ENCODE measurements at regions not wholly inside any gene's neighbourhood (a gene's known extent, or its start where the extent isn't known, plus 50 kb on each side); places are given as distances from the start of the nearest gene placed in this dataset.

DNA sequence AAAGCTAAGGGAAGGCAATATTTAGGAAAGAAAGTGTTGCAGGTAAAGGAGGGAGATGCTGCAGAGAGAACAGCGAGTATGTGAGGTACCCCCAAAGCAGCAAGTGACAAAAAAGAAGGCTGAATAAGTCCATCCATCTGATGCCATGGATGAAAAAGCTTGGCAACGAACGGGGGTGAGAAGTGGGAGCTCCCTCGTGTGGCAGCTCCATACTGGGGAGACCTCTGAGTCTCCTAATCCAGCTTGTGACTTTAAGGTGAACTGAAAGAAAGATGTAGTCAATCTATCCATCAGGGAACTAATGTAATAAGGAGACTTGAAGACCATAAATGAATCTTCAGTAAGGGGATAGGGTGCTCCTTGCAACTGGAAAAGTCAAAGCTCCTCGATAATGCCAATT is 156.6 kb downstream of the OTOR start:
- TF ChIP-seq, protein P1, sequence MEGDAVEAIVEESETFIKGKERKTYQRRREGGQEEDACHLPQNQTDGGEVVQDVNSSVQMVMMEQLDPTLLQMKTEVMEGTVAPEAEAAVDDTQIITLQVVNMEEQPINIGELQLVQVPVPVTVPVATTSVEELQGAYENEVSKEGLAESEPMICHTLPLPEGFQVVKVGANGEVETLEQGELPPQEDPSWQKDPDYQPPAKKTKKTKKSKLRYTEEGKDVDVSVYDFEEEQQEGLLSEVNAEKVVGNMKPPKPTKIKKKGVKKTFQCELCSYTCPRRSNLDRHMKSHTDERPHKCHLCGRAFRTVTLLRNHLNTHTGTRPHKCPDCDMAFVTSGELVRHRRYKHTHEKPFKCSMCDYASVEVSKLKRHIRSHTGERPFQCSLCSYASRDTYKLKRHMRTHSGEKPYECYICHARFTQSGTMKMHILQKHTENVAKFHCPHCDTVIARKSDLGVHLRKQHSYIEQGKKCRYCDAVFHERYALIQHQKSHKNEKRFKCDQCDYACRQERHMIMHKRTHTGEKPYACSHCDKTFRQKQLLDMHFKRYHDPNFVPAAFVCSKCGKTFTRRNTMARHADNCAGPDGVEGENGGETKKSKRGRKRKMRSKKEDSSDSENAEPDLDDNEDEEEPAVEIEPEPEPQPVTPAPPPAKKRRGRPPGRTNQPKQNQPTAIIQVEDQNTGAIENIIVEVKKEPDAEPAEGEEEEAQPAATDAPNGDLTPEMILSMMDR (IDR thresholded peaks at IDR 0.05) = no peak
- Histone ChIP-seq H3K9me3 (no peaks in the 10 kb centered on the region), H3K27me3 (no peaks in the 10 kb centered on the region), H3K36me3 (no peaks in the 10 kb centered on the region), H3K4me3 (no peak overlapping the region), H3K27ac (no peak overlapping the region), H3K4me1 (no peaks in the 10 kb centered on the region)
- no peak for DNase-seq
- ATAC-seq = no peak
- WGBS, 2 donors = 26 to 51% methylated on average over 5 of the region's 5 CpGs
- no peak for FAIRE-seq
- intact Hi-C loops (cut with DNase I) = no loop called here

DNA sequence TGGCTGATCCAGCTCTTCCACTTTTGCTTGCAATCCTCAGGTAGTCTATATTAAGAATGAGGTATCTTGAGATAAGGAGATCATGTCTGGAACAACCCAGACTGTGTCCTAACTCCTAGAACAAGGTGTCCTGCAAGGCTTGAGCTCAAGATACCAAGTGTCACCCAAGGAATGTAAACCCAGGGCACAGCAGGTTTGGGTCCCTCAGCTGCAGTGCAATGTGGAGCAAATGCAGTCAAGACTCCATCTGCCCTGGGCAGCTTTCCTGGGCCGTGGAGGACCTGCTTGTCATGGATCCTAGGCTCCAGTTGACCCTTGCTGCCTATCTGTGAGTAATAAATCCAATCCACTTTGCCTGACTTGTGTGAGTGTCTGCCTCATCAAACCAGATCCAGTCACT is 166.1 kb downstream of the OTOR start:
- DNase-seq (no peak), FAIRE-seq (no peak), ATAC-seq (no peak)
- Histone ChIP-seq H3K36me3 (no peaks in the 10 kb centered on the region), H3K9me3 (no peaks in the 10 kb centered on the region), H3K27me3 (no peaks in the 10 kb centered on the region), H3K27ac (no peak overlapping the region), H3K4me3 (no peak overlapping the region), H3K4me1 (no peaks in the 10 kb centered on the region)
- intact Hi-C loops (cut with DNase I) = no loop called here
- WGBS, 2 donors = 40 to 56% methylated on average over 1 of the region's 1 CpG
- TF ChIP-seq, protein P1 (IDR thresholded peaks at IDR 0.05) = no peak

DNA sequence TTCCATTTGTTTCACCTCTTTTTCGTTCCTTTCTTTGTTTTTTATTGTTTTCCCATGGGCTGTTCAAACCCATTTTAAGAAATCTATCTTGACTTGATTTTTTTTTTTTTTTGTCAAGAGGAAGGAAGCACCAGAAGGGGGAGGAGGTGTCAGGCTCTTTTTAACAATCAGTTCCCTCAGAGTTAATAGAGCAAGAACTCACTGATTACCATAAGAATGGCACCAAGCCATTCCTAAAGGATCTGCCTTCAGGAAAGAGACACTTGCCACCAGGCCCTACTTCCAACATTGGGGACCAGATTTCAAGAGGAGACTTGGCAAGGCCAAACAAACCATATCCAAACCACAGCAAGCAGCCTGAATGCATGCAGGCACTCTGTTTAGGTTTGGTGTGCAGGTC is 168.0 kb downstream of the OTOR start:
- Histone ChIP-seq H3K27me3 (no peaks in the 10 kb centered on the region), H3K9me3 (no peaks in the 10 kb centered on the region), H3K4me3 (no peak overlapping the region), H3K36me3 (no peaks in the 10 kb centered on the region), H3K4me1 (no peaks in the 10 kb centered on the region), H3K27ac (no peak overlapping the region)
- WGBS, 2 donors = 49 to 50% methylated on average over 1 of the region's 1 CpG
- ATAC-seq (no peak), FAIRE-seq (no peak), DNase-seq (no peak)
- TF ChIP-seq, protein P1 (IDR thresholded peaks at IDR 0.05) = no peak
- intact Hi-C loops (cut with DNase I) = no loop called here

DNA sequence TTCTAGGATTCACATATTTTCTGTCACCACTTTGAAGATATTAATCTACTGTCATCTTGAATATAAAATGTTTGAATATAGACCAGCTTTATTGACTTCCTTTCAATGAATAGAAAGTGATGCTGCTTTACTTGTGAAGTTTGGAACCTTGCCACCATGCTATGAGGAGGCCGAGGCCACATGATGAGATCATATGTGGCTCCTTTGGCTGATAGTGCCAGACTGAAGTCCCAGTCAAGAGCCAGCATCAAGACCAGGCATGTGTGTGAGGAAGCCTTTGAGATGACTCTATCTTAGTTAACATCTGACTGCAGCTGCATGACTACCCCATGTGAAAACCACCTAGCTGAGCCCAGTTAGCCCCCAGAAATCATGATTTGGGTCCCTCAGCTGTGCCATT is 169.5 kb downstream of the OTOR start:
- Histone ChIP-seq H3K9me3 (no peaks in the 10 kb centered on the region), H3K4me1 (no peaks in the 10 kb centered on the region), H3K27ac (no peak overlapping the region), H3K4me3 (no peak overlapping the region), H3K27me3 (peaks cover 0 to 1% (median 0%) of the 10 kb centered on the region in 4 donors), H3K36me3 (no peaks in the 10 kb centered on the region)
- no peak for DNase-seq
- 38 to 52% methylated on average over 1 of the region's 1 CpG for WGBS, 2 donors
- intact Hi-C loops (cut with DNase I) = no loop called here
- TF ChIP-seq, protein P1 (IDR thresholded peaks at IDR 0.05) = no peak
- no peak for FAIRE-seq
- no peak for ATAC-seq

GRCh38 chr20:16918366-16918765 is 170.2 kb downstream of the OTOR start:
- no peaks in the 10 kb centered on the region for H3K9me3 ChIP-seq
- H3K4me1 ChIP-seq = no peaks in the 10 kb centered on the region
- intact Hi-C loops (cut with DNase I) = no loop called here
- FAIRE-seq (no peak), ATAC-seq (no peak), DNase-seq (no peak)
- WGBS, 2 donors = 71 to 85% methylated on average over 4 of the region's 4 CpGs
- TF ChIP-seq, protein P1 (IDR thresholded peaks at IDR 0.05) = no peak
- no peaks in the 10 kb centered on the region for H3K36me3 ChIP-seq
- H3K27me3 ChIP-seq = peaks cover 0 to 4% (median 0%) of the 10 kb centered on the region in 4 donors
- H3K4me3 ChIP-seq = no peak overlapping the region
- no peak overlapping the region for H3K27ac ChIP-seq

All from pancreas (tissue), 10 donors.